GM18505 (cell line): ENCODE measurements at regions not wholly inside any gene's neighbourhood (a gene's known extent, or its start where the extent isn't known, plus 50 kb on each side); places are given as distances from the start of the nearest gene placed in this dataset.

Experiments
- ATAC-seq: cut with Tn5 transposase; IDR thresholded peaks from one replicate; pipeline ENCODE4 v1.9.1; 2021; ENCODE audit not compliant: unreplicated experiment
- POLR2A ChIP-seq: IDR thresholded peaks from 4 replicates; pipeline ENCODE4 v1.6.1; 2011; ENCODE audit warnings: borderline replicate concordance; ENCODE audit not compliant: insufficient read depth, insufficient read length; ENCODE audit errors: extremely low read depth

GRCh38 chr15:98213346-98213979 lies 253.0 kb downstream of the ARRDC4 start:
- no peak for ATAC-seq
- TF ChIP-seq POLR2A, result no peak

GRCh38 chr15:98216166-98216565 lies 255.7 kb downstream of the ARRDC4 start:
- no peak for TF ChIP-seq POLR2A
- ATAC-seq, result no peak

GRCh38 chr15:98217356-98217755 lies 256.9 kb downstream of the ARRDC4 start:
- no peak for TF ChIP-seq POLR2A
- ATAC-seq, result no peak

- TF ChIP-seq POLR2A, result no peak
- ATAC-seq, result no peak
Measured at GRCh38 chr15:98221144-98221543, 260.6 kb downstream of the ARRDC4 start.

- no peak for TF ChIP-seq POLR2A
- no peak for ATAC-seq
Measured at GRCh38 chr15:98221577-98221976, 261.1 kb downstream of the ARRDC4 start.

GRCh38 chr15:98226149-98226548 lies 265.6 kb downstream of the ARRDC4 start:
- no peak for ATAC-seq
- no peak for TF ChIP-seq POLR2A

GRCh38 chr15:98226578-98226977 lies 266.1 kb downstream of the ARRDC4 start:
- ATAC-seq, result no peak
- no peak for TF ChIP-seq POLR2A

GRCh38 chr15:98228846-98229245 lies 268.3 kb downstream of the ARRDC4 start:
- no peak for ATAC-seq
- no peak for TF ChIP-seq POLR2A

- TF ChIP-seq POLR2A, result no peak
- ATAC-seq, result no peak
Measured at GRCh38 chr15:98230975-98231374, 270.5 kb downstream of the ARRDC4 start.

- ATAC-seq, result no peak
- TF ChIP-seq POLR2A, result no peak
Measured at GRCh38 chr15:98231696-98232440, 271.4 kb downstream of the ARRDC4 start.

GRCh38 chr15:98232761-98233160 lies 272.3 kb downstream of the ARRDC4 start:
- no peak for TF ChIP-seq POLR2A
- ATAC-seq, result no peak

- ATAC-seq, result no peak
- no peak for TF ChIP-seq POLR2A
Measured at GRCh38 chr15:98233873-98234272, 273.4 kb downstream of the ARRDC4 start.

GRCh38 chr15:98240303-98240702 lies 279.8 kb downstream of the ARRDC4 start:
- ATAC-seq, result no peak
- no peak for TF ChIP-seq POLR2A

- ATAC-seq, result no peak
- no peak for TF ChIP-seq POLR2A
Measured at GRCh38 chr15:98241032-98241554, 280.6 kb downstream of the ARRDC4 start.

GRCh38 chr15:98257290-98257689 lies 296.8 kb downstream of the ARRDC4 start:
- no peak for ATAC-seq
- TF ChIP-seq POLR2A, result no peak

GRCh38 chr15:98263787-98264186 lies 303.3 kb downstream of the ARRDC4 start:
- ATAC-seq, result no peak
- TF ChIP-seq POLR2A, result no peak
